ENCODE measurements at regions not wholly inside any gene's neighbourhood (a gene's known extent, or its start where the extent isn't known, plus 50 kb on each side); places are given as distances from the start of the nearest gene placed in this dataset.

DNA sequence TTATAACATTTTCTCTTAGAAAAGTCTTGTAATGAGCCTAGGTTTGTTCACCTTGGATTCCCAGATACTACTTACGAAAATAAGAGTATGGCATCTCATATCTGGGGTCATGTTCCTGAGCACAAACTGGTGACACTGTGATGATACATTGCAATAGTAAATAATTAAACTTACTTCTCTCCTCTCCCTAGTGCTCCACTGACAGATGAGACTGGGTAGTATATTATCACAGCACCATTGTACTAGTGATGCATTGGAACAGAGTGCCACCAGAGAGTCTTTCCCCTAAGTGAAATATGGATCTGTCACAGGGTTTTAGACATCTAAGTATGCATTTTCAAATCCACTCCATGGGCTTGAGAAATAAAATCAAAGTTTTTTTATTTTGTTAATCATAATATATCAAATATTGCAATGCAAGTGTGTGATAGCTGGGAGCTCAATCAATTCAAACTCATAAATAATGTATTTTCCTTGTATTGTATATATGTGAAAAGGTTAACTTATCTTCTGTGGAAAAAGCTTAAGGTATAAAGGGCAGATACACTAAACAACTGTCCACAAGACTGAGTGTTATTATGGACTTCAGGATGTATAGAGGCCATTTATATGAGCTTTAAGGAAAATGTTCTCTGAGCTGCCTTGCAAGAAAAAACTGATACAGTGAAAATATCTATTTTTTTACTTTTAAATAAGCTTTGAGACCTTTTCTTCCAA, 275.5 kb downstream of the ZWINT start:
- no peak overlapping the region for H3K4me2 ChIP-seq (ENCODE audit: low read length)
- H2AK5ac ChIP-seq (ENCODE audit: low read length), result no peak overlapping the region
- H4K12ac ChIP-seq (ENCODE audit: low read depth, low read length), result no peak overlapping the region
- no peak overlapping the region for H3K4ac ChIP-seq (ENCODE audit: low read depth, low read length)
- H3K14ac ChIP-seq (ENCODE audit: low read length), result no peak overlapping the region
- DNase-seq, result no peak
- H2BK5ac ChIP-seq (ENCODE audit: low read depth, low read length, poor library complexity), result no peak overlapping the region
- H4K8ac ChIP-seq (ENCODE audit: low read depth, low read length), result no peak overlapping the region
- no peaks in the 10 kb centered on the region for H3K79me2 ChIP-seq (ENCODE audit: control insufficient read depth, insufficient read depth, low read length, poor library complexity)
- H3K9ac ChIP-seq (ENCODE audit: low read length), result no peak overlapping the region
- no peak overlapping the region for H4K91ac ChIP-seq (ENCODE audit: low read depth, low read length)
- no peak overlapping the region for H3K4me3 ChIP-seq (ENCODE audit: low read depth, low read length)
- H3K27ac ChIP-seq (ENCODE audit: low read depth, low read length), result no peak overlapping the region
- no CpG with 5 or more reads among the region's 1 CpG for WGBS (ENCODE audit: extremely low coverage, insufficient coverage, insufficient read length)
- no peak overlapping the region for H2BK120ac ChIP-seq (ENCODE audit: insufficient read depth, low read length, poor library complexity)
- H3K79me1 ChIP-seq (ENCODE audit: low read length), result no peaks in the 10 kb centered on the region
- no peaks in the 10 kb centered on the region for H3K36me3 ChIP-seq (ENCODE audit: control insufficient read depth in 1 of 2, insufficient read depth in 2 of 2, low read length in 2 of 2)
- H2AFZ ChIP-seq (ENCODE audit: insufficient read depth, low read length, poor library complexity), result no peak overlapping the region
- H3K9me3 ChIP-seq (ENCODE audit: insufficient read depth, low read depth, low read length), result no peaks in the 10 kb centered on the region
- no peak overlapping the region for H2BK12ac ChIP-seq (ENCODE audit: low read length)
- H3K27me3 ChIP-seq (ENCODE audit: insufficient read depth, low read length), result no peaks in the 10 kb centered on the region
- H3K4me1 ChIP-seq (ENCODE audit: control insufficient read depth in 1 of 2, insufficient read depth in 2 of 2, low read length in 2 of 2), result no peaks in the 10 kb centered on the region
- H3K23ac ChIP-seq (ENCODE audit: low read length), result no peak overlapping the region
- no peak overlapping the region for H3K18ac ChIP-seq (ENCODE audit: low read length)

DNA sequence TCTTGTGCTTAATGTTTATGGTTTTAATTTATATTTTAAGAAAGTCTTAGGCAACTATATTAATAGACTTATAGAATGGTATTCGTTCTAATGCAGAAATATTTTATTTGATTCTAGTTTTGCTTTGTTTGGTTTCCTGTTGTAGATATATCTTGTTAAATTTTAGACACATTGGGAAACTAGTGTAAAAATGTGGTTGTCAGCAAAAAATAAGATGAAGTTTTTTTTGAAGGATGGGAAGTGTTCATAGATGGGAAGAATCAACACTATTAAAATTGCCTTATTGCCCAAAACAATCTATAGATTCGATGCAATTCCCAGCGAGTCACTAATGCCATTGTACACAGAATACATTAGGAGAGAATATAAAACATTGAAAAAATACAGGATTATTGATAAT, 278.9 kb downstream of the ZWINT start:
- no peak overlapping the region for H3K23ac ChIP-seq (ENCODE audit: low read length)
- no peak overlapping the region for H3K9ac ChIP-seq (ENCODE audit: low read length)
- H2AK5ac ChIP-seq (ENCODE audit: low read length), result no peak overlapping the region
- DNase-seq, result no peak
- no peak overlapping the region for H2BK120ac ChIP-seq (ENCODE audit: insufficient read depth, low read length, poor library complexity)
- WGBS (ENCODE audit: extremely low coverage, insufficient coverage, insufficient read length), result no CpG with 5 or more reads among the region's 3 CpGs
- H3K14ac ChIP-seq (ENCODE audit: low read length), result no peak overlapping the region
- H4K12ac ChIP-seq (ENCODE audit: low read depth, low read length), result no peak overlapping the region
- H3K4ac ChIP-seq (ENCODE audit: low read depth, low read length), result no peak overlapping the region
- H3K27me3 ChIP-seq (ENCODE audit: insufficient read depth, low read length), result no peaks in the 10 kb centered on the region
- H4K8ac ChIP-seq (ENCODE audit: low read depth, low read length), result no peak overlapping the region
- H2BK12ac ChIP-seq (ENCODE audit: low read length), result no peak overlapping the region
- no peaks in the 10 kb centered on the region for H3K79me2 ChIP-seq (ENCODE audit: control insufficient read depth, insufficient read depth, low read length, poor library complexity)
- no peak overlapping the region for H3K27ac ChIP-seq (ENCODE audit: low read depth, low read length)
- no peak overlapping the region for H2BK5ac ChIP-seq (ENCODE audit: low read depth, low read length, poor library complexity)
- no peaks in the 10 kb centered on the region for H3K9me3 ChIP-seq (ENCODE audit: insufficient read depth, low read depth, low read length)
- H3K4me2 ChIP-seq (ENCODE audit: low read length), result no peak overlapping the region
- H3K36me3 ChIP-seq (ENCODE audit: control insufficient read depth in 1 of 2, insufficient read depth in 2 of 2, low read length in 2 of 2), result no peaks in the 10 kb centered on the region
- H3K4me3 ChIP-seq (ENCODE audit: low read depth, low read length), result no peak overlapping the region
- H3K18ac ChIP-seq (ENCODE audit: low read length), result no peak overlapping the region
- H2AFZ ChIP-seq (ENCODE audit: insufficient read depth, low read length, poor library complexity), result no peak overlapping the region
- H3K79me1 ChIP-seq (ENCODE audit: low read length), result no peaks in the 10 kb centered on the region
- H4K91ac ChIP-seq (ENCODE audit: low read depth, low read length), result no peak overlapping the region
- no peaks in the 10 kb centered on the region for H3K4me1 ChIP-seq (ENCODE audit: control insufficient read depth in 1 of 2, insufficient read depth in 2 of 2, low read length in 2 of 2)

DNA sequence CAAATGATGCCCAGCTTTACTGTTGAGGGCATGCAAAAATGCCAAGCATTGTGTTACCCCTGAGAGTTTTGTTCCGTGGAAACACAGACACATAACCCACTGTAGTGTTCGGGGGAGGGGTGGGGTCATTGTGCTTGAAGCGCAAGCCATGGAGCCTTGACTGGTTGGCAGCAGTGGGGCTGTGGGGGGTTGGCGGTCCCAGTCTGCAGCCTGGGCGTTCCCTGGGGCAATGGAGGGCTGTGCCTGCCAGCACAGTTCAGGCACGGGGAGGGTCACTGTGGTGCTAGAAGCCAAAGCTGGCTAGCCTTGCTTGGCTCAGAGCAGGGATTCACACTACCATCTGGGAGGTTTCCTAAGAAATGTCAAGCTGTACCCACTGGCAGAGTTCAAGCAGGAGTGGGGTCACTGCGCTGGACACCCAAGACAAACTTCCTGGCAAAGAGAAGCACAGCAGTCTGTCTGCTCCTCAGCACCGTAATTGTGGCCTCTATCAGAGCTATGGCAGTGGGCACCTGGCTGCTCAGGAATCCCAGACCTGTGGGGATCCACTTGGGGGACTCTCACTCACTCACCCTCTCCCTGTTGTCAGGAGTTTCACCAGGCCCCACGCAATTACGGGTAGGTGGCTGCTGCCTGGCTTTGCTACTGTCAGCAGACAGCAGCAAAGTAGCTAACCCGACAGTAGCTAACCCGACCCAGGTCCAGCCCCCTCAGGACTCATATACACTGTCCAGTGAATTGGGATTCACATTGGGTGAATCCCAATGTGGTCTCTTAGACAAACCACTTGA, 292.4 kb downstream of the ZWINT start:
- Histone ChIP-seq H3K23ac (ENCODE audit: low read length) (no peak overlapping the region), H2BK5ac (ENCODE audit: low read depth, low read length, poor library complexity) (no peak overlapping the region), H2AFZ (ENCODE audit: insufficient read depth, low read length, poor library complexity) (no peak overlapping the region), H2BK120ac (ENCODE audit: insufficient read depth, low read length, poor library complexity) (no peak overlapping the region), H3K36me3 (ENCODE audit: control insufficient read depth in 1 of 2, insufficient read depth in 2 of 2, low read length in 2 of 2) (no peaks in the 10 kb centered on the region), H4K8ac (ENCODE audit: low read depth, low read length) (no peak overlapping the region), H4K12ac (ENCODE audit: low read depth, low read length) (no peak overlapping the region), H3K79me2 (ENCODE audit: control insufficient read depth, insufficient read depth, low read length, poor library complexity) (no peaks in the 10 kb centered on the region), H2BK12ac (ENCODE audit: low read length) (no peak overlapping the region), H3K27me3 (ENCODE audit: insufficient read depth, low read length) (no peaks in the 10 kb centered on the region), H3K4me3 (ENCODE audit: low read depth, low read length) (no peak overlapping the region), H3K4ac (ENCODE audit: low read depth, low read length) (no peak overlapping the region), H3K9ac (ENCODE audit: low read length) (no peak overlapping the region), H3K4me1 (ENCODE audit: control insufficient read depth in 1 of 2, insufficient read depth in 2 of 2, low read length in 2 of 2) (no peaks in the 10 kb centered on the region), H3K4me2 (ENCODE audit: low read length) (no peak overlapping the region), H2AK5ac (ENCODE audit: low read length) (no peak overlapping the region), H4K91ac (ENCODE audit: low read depth, low read length) (no peak overlapping the region), H3K9me3 (ENCODE audit: insufficient read depth, low read depth, low read length) (no peaks in the 10 kb centered on the region), H3K18ac (ENCODE audit: low read length) (no peak overlapping the region), H3K27ac (ENCODE audit: low read depth, low read length) (no peak overlapping the region), H3K14ac (ENCODE audit: low read length) (no peak overlapping the region), H3K79me1 (ENCODE audit: low read length) (no peaks in the 10 kb centered on the region)
- no CpG with 5 or more reads among the region's 12 CpGs for WGBS (ENCODE audit: extremely low coverage, insufficient coverage, insufficient read length)
- DNase-seq, result no peak

GRCh38 chr10:56068040-56068439, 293.0 kb downstream of the ZWINT start:
- no peaks in the 10 kb centered on the region for H3K4me1 ChIP-seq (ENCODE audit: control insufficient read depth in 1 of 2, insufficient read depth in 2 of 2, low read length in 2 of 2)
- DNase-seq, result no peak
- H2BK120ac ChIP-seq (ENCODE audit: insufficient read depth, low read length, poor library complexity), result no peak overlapping the region
- H3K27me3 ChIP-seq (ENCODE audit: insufficient read depth, low read length), result no peaks in the 10 kb centered on the region
- H4K12ac ChIP-seq (ENCODE audit: low read depth, low read length), result no peak overlapping the region
- H3K4me2 ChIP-seq (ENCODE audit: low read length), result no peak overlapping the region
- H2BK12ac ChIP-seq (ENCODE audit: low read length), result no peak overlapping the region
- no peaks in the 10 kb centered on the region for H3K36me3 ChIP-seq (ENCODE audit: control insufficient read depth in 1 of 2, insufficient read depth in 2 of 2, low read length in 2 of 2)
- H3K18ac ChIP-seq (ENCODE audit: low read length), result no peak overlapping the region
- no peaks in the 10 kb centered on the region for H3K9me3 ChIP-seq (ENCODE audit: insufficient read depth, low read depth, low read length)
- no peak overlapping the region for H2AK5ac ChIP-seq (ENCODE audit: low read length)
- H2AFZ ChIP-seq (ENCODE audit: insufficient read depth, low read length, poor library complexity), result no peak overlapping the region
- no peak overlapping the region for H3K27ac ChIP-seq (ENCODE audit: low read depth, low read length)
- H4K8ac ChIP-seq (ENCODE audit: low read depth, low read length), result no peak overlapping the region
- no peak overlapping the region for H3K9ac ChIP-seq (ENCODE audit: low read length)
- no peaks in the 10 kb centered on the region for H3K79me1 ChIP-seq (ENCODE audit: low read length)
- H3K4me3 ChIP-seq (ENCODE audit: low read depth, low read length), result no peak overlapping the region
- no peak overlapping the region for H3K23ac ChIP-seq (ENCODE audit: low read length)
- no peak overlapping the region for H2BK5ac ChIP-seq (ENCODE audit: low read depth, low read length, poor library complexity)
- no peak overlapping the region for H3K14ac ChIP-seq (ENCODE audit: low read length)
- no peak overlapping the region for H3K4ac ChIP-seq (ENCODE audit: low read depth, low read length)
- no peak overlapping the region for H4K91ac ChIP-seq (ENCODE audit: low read depth, low read length)
- no peaks in the 10 kb centered on the region for H3K79me2 ChIP-seq (ENCODE audit: control insufficient read depth, insufficient read depth, low read length, poor library complexity)
- WGBS (ENCODE audit: extremely low coverage, insufficient coverage, insufficient read length), result no CpG with 5 or more reads among the region's 2 CpGs

Data from trophoblast cell (in vitro differentiated cells and primary cell).